GM19467 (cell line): ENCODE measurements at regions not wholly inside any gene's neighbourhood (a gene's known extent, or its start where the extent isn't known, plus 50 kb on each side); places are given as distances from the start of the nearest gene placed in this dataset.

Experiments
- ATAC-seq: cut with Tn5 transposase; IDR thresholded peaks from one replicate; pipeline ENCODE4 v1.9.1; 2021; ENCODE audit warnings: mild to moderate bottlenecking, moderate library complexity; ENCODE audit not compliant: unreplicated experiment

DNA sequence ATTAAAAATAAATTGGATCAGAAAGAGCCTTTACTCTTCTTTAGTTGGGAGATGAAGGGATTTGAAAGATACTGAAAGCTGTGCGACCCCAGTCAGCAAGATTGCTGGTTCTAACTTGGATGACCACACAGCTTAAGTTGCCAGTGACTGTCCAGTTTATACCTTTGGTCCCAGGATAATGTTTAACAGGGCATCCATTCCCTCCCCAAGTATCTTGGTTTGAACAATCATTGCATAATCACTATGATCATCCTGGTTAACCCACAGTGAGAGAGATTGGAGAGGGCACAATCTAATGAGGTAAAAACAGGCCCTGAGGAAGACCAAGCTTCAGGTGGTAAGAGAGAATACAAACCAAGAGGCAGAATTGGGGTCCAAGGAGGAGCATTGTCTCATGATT is 798.3 kb downstream of the MAFB start:
- no peak for ATAC-seq

DNA sequence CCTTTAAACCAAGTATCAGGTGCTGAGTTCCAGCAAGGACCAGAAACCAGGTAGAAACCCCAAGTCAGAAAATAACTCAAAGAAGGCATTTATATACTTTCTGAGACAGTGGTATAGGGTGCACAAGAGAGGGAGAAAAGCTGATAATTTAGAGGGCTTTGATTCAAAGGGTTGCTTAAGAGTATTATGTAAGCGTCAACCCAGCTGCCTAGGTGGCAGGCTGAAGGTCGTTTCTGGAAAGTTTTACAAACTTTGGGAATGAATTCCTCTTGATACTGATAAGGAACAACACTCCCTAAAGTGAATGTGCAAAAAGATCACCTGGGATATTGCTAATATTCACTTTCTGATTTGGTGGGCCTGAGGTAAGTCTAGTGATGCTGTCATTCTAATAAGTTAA is 800.7 kb downstream of the MAFB start:
- ATAC-seq: no peak

- no peak for ATAC-seq
Measured at GRCh38 chr20:39886650-39887190, 802.3 kb downstream of the MAFB start.

DNA sequence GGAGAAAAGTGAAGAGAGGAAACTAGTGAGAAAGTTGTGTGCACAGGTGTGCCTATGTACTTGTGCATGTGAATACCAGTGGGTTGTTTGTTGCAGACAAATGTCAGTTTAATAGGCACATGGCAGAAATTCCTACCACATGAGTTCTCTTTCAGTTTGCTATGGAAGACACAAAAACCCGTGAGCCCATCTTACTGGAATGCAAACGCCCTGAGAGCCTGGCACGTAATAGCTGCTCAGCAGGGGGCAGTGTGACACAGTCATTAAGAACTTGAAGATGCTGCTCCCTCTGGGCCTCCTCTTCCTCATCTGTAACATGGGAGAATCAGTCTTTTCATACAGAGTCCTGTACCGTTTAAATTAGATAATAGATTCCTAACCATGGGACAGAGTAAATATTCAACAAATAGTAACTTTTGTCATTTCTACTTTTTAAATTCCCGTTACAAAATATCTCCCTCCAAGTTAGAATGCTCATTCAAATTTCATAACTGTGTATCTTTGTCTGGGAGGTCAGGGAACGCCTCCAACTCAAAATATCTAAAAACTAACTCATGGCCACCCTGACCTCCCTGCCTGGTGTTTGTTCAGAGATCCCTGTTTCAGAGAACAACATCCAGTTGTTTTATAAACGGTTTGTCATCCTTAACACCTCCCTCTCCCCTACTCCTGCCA is 802.9 kb downstream of the MAFB start:
- no peak for ATAC-seq

- no peak for ATAC-seq
Measured at GRCh38 chr20:39882806-39883205, 806.2 kb downstream of the MAFB start.

- no peak for ATAC-seq
Measured at GRCh38 chr20:39880890-39881289, 808.1 kb downstream of the MAFB start.

- ATAC-seq: no peak
Measured at GRCh38 chr20:39879296-39879695, 809.7 kb downstream of the MAFB start.

- no peak for ATAC-seq
Measured at GRCh38 chr20:39878809-39879208, 810.2 kb downstream of the MAFB start.

DNA sequence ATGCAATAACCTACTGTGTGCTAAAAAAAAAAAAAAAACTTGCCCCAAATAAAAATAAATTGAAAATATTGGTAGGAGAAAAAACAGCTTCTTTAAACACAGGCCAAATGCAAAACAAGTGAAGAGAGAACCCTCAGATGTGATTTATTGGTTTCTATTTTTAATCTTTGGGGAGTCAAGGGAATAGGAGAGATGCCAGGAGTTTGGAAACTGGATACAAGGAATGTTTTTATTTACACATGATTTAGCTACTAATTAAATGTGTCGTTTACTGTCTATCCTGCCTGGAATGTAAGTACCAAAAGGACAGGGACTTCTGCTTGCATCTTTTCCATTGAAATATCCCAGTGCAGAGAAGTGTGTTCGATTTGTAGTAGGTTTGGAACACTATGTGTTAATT is 810.7 kb downstream of the MAFB start:
- ATAC-seq: no peak

DNA sequence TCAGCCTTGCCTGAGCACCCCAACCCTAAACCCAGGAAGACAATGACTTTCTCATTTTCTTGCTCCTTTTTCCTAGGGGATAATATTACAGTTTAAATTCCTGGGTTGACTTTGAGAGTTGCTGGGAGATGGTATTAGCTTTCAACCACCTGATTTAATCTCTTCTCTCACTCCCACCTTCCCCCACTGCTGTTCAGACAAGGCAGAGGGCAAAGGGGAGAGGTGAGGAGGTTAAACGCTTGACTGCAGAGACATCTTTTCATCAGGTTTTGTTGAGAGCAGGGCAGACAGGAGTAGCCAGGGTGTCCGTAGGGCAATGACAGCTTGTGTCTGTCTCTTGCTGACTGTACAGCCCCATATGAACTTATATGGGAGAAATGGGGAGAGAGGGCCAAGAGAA is 811.2 kb downstream of the MAFB start:
- no peak for ATAC-seq

GRCh38 chr20:39876976-39877635 is 811.9 kb downstream of the MAFB start:
- ATAC-seq: no peak

- no peak for ATAC-seq
Measured at GRCh38 chr20:39875492-39876110, 813.4 kb downstream of the MAFB start.

DNA sequence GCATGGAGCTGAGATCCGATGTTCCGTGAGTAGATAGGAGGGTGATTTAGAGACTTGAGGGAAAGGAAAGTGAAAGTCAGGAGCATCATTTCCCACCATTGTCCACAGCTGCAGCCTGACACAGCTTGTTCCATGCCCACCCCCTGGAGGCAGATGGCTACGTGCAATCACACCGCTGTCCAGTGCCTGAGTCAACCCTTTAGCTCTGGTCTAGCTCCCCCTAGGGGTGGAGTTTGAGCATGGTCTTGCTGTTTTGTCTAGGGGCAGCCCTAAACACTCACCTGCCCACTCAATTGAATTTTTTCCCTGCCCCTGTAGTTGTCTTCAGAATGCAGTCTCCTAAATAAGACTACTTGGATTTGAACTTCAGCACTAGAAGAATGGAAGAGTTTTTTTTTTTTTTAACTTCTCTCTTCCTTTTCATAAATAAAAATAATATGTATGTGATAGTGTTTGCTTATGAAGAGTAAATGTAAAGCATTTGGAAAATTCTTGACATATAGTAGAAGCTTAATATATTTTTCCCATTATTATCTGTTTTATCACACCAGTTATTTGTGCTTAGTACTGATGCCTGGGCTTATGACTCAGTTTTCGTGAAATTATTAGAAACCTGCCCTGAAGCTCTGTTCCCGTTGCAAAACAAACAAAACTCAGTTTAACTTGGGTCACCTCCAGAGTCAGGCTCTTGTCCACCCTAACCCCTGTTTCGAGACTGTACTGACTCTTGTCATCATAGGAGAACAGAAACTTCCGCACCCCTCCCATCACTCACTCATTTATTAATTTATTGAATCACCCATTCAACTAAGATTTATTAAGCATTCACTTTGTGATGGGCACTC is 814.8 kb downstream of the MAFB start:
- no peak for ATAC-seq

GRCh38 chr20:39873286-39873685 is 815.8 kb downstream of the MAFB start:
- no peak for ATAC-seq

- ATAC-seq: no peak
Measured at GRCh38 chr20:39871013-39871412, 818.0 kb downstream of the MAFB start.

DNA sequence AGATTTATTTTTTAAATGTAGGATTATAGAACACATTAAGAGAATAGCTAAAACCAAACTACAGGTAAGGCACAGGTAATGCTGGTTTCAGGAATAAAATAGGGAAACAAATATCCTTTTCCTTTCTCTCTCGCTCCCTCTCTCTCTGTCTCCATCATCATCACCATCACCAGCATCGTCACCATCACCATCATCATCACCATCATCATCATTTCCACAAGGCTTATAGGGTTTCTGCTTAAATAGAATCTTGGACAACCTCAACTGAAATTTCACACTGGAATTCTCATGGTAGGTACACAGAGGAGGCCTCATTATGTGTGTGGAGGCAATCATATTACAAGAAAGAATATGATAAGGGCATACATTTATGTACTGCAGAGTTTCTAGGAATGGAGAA is 823.6 kb downstream of the MAFB start:
- ATAC-seq: no peak

GRCh38 chr20:39862470-39862891 is 826.6 kb downstream of the MAFB start:
- no peak for ATAC-seq

- ATAC-seq: no peak
Measured at GRCh38 chr20:39861381-39861780, 827.7 kb downstream of the MAFB start.

GRCh38 chr20:39857835-39858234 is 831.2 kb downstream of the MAFB start:
- no peak for ATAC-seq

- ATAC-seq: no peak
Measured at GRCh38 chr20:39857187-39857586, 831.8 kb downstream of the MAFB start.

DNA sequence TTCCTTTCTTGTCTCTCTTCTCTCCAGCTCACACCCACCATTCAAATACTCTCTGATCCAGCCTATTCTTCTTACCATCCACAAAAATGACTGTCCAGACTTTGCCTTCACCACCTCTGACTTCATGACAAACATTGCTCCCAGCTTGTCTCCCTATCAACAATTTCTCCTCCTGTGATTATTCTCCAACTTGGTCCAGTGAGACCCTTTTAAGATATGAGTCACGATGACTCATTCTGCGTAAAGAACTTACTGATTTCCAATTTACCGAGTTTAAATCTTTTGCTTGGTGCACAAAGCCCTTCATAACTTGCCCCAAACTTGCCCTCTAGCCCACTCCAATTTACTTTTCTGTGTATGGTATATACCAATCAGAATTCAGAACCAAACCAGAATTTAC is 833.2 kb downstream of the MAFB start:
- no peak for ATAC-seq
